Trophoblast cell (in vitro differentiated cells and primary cell): ENCODE measurements at regions not wholly inside any gene's neighbourhood (a gene's known extent, or its start where the extent isn't known, plus 50 kb on each side); places are given as distances from the start of the nearest gene placed in this dataset.
"Not testable (repeated sequence)": the region's sequence is repeated elsewhere in the genome, so short reads cannot be mapped to it uniquely, and the experiment has no call there.

ENCODE experiments used
- DNase-seq, 2 donors: peaks; one replicate each; pipeline ENCODE4 v3.0.0-alpha.2; 2016
- H2AFZ ChIP-seq: 2 replicates; pipeline ENCODE4 v1.6.1; 2013; ENCODE audit warnings: low read length, moderate library complexity, mild to moderate bottlenecking; ENCODE audit not compliant: insufficient read depth, poor library complexity
- H2AK5ac ChIP-seq: 2 replicates; pipeline ENCODE4 v1.6.1; 2013; ENCODE audit warnings: mild to moderate bottlenecking, low read length
- H2BK120ac ChIP-seq: 2 replicates; pipeline ENCODE4 v1.6.1; 2013; ENCODE audit warnings: low read length, mild to moderate bottlenecking, moderate library complexity; ENCODE audit not compliant: insufficient read depth, poor library complexity
- H2BK12ac ChIP-seq: 2 replicates; pipeline ENCODE4 v1.6.1; 2013; ENCODE audit warnings: mild to moderate bottlenecking, low read length, moderate library complexity
- H2BK5ac ChIP-seq: 2 replicates; pipeline ENCODE4 v1.6.1; 2013; ENCODE audit warnings: low read length, low read depth, moderate library complexity, mild to moderate bottlenecking; ENCODE audit not compliant: poor library complexity
- H3K14ac ChIP-seq: 2 replicates; pipeline ENCODE4 v1.6.1; 2013; ENCODE audit warnings: mild to moderate bottlenecking, low read length
- H3K18ac ChIP-seq: 2 replicates; pipeline ENCODE4 v1.6.1; 2013; ENCODE audit warnings: mild to moderate bottlenecking, low read length
- H3K23ac ChIP-seq: 2 replicates; pipeline ENCODE4 v1.6.1; 2013; ENCODE audit warnings: low read length
- H3K27ac ChIP-seq: 2 replicates; pipeline ENCODE4 v1.5.1; 2013; ENCODE audit warnings: low read depth, mild to moderate bottlenecking, inconsistent platforms, low read length, moderate library complexity
- H3K27me3 ChIP-seq: 2 replicates; pipeline ENCODE4 v1.6.1; 2013; ENCODE audit warnings: inconsistent platforms, mild to moderate bottlenecking, low read length, moderate library complexity; ENCODE audit not compliant: insufficient read depth
- H3K36me3 ChIP-seq, 2 experiments: 1 replicate in 1 of 2; 2 replicates in 1 of 2; pipeline ENCODE4 v1.6.1; 2013; ENCODE audit warnings: low read length in 2 of 2, mild to moderate bottlenecking in 2 of 2, moderate library complexity in 1 of 2; ENCODE audit not compliant: insufficient read depth in 2 of 2, control insufficient read depth in 1 of 2
- H3K4ac ChIP-seq: 2 replicates; pipeline ENCODE4 v1.6.1; 2013; ENCODE audit warnings: low read depth, mild to moderate bottlenecking, low read length, moderate library complexity
- H3K4me1 ChIP-seq, 2 experiments: 1 replicate in 1 of 2; 2 replicates in 1 of 2; pipeline ENCODE4 v1.6.1; 2013; ENCODE audit warnings: low read length in 2 of 2, mild to moderate bottlenecking in 2 of 2, moderate library complexity in 1 of 2; ENCODE audit not compliant: insufficient read depth in 2 of 2, control insufficient read depth in 1 of 2
- H3K4me2 ChIP-seq: 2 replicates; pipeline ENCODE4 v1.6.1; 2013; ENCODE audit warnings: inconsistent platforms, mild to moderate bottlenecking, low read length, moderate library complexity
- H3K4me3 ChIP-seq: 2 replicates; pipeline ENCODE4 v1.5.1; 2013; ENCODE audit warnings: mild to moderate bottlenecking, low read depth, low read length, inconsistent platforms
- H3K79me1 ChIP-seq: one replicate; pipeline ENCODE4 v1.6.1; 2013; ENCODE audit warnings: low read length
- H3K79me2 ChIP-seq: 2 replicates; pipeline ENCODE4 v1.6.1; 2013; ENCODE audit warnings: low read length, mild to moderate bottlenecking; ENCODE audit not compliant: control insufficient read depth, insufficient read depth, poor library complexity
- H3K9ac ChIP-seq: 2 replicates; pipeline ENCODE4 v1.6.1; 2013; ENCODE audit warnings: mild to moderate bottlenecking, low read length
- H3K9me3 ChIP-seq: 2 replicates; pipeline ENCODE4 v1.6.1; 2013; ENCODE audit warnings: low read depth, mild to moderate bottlenecking, control low read depth, inconsistent platforms, low read length; ENCODE audit not compliant: insufficient read depth
- H4K12ac ChIP-seq: 2 replicates; pipeline ENCODE4 v1.6.1; 2013; ENCODE audit warnings: low read depth, mild to moderate bottlenecking, low read length, moderate library complexity
- H4K8ac ChIP-seq: 2 replicates; pipeline ENCODE4 v1.6.1; 2013; ENCODE audit warnings: low read depth, mild to moderate bottlenecking, low read length, moderate library complexity
- H4K91ac ChIP-seq: one replicate; pipeline ENCODE4 v1.6.1; 2013; ENCODE audit warnings: low read depth, mild to moderate bottlenecking, low read length, moderate library complexity
- WGBS: extraction: QIAGEN DNeasy Blood & Tissue Kit; methylation state at CpG from one replicate; pipeline ENCODE4 v1.1.7; 2013; ENCODE audit warnings: missing lambda C conversion rate; ENCODE audit not compliant: insufficient read length, insufficient coverage; ENCODE audit errors: extremely low coverage; 5-methylcytosine and 5-hydroxymethylcytosine counted together

GRCh38 chr4:164648151-164648848, 105.6 kb upstream of the SMIM31 start:
- Histone ChIP-seq H4K12ac (no peak overlapping the region), H3K27me3 (no peaks in the 10 kb centered on the region), H4K8ac (no peak overlapping the region), H3K4ac (no peak overlapping the region), H3K79me2 (no peaks in the 10 kb centered on the region), H3K79me1 (no peaks in the 10 kb centered on the region), H3K9me3 (no peaks in the 10 kb centered on the region), H3K27ac (no peak overlapping the region), H2BK12ac (no peak overlapping the region), H3K18ac (no peak overlapping the region), H2AFZ (no peak overlapping the region), H3K36me3 (no peaks in the 10 kb centered on the region), H3K4me2 (no peak overlapping the region), H3K4me1 (no peaks in the 10 kb centered on the region), H2BK5ac (no peak overlapping the region), H3K9ac (no peak overlapping the region), H2BK120ac (no peak overlapping the region), H3K23ac (no peak overlapping the region), H4K91ac (no peak overlapping the region), H2AK5ac (no peak overlapping the region), H3K4me3 (no peak overlapping the region), H3K14ac (no peak overlapping the region)
- no peak for DNase-seq
- WGBS = no CpG with 5 or more reads among the region's 1 CpG

DNA sequence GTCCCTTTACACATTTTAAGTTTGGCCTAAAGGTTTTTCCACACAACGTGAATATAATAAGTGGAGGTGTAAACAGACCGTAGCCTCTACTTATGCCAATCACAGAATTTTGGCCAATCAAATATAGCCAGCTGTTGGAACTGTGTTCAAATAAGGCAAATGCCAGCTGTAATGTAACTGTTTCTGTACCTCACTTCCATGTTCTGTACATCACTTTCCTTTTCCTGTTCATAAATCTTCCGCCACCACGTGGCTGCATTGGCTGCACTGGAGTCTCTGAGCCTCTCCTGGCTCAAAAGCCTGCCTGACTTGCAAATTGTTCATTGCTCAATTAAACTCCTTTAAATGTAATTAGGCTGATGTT, 105.1 kb upstream of the SMIM31 start:
- Histone ChIP-seq H3K27me3 (no peaks in the 10 kb centered on the region), H3K9me3 (no peaks in the 10 kb centered on the region), H3K4ac (no peak overlapping the region), H4K91ac (no peak overlapping the region), H3K4me3 (no peak overlapping the region), H2AFZ (no peak overlapping the region), H2BK120ac (no peak overlapping the region), H2BK12ac (no peak overlapping the region), H3K9ac (no peak overlapping the region), H3K36me3 (no peaks in the 10 kb centered on the region), H2BK5ac (no peak overlapping the region), H4K12ac (no peak overlapping the region), H3K18ac (no peak overlapping the region), H3K14ac (no peak overlapping the region), H3K79me1 (no peaks in the 10 kb centered on the region), H3K4me2 (no peak overlapping the region), H3K23ac (no peak overlapping the region), H3K79me2 (no peaks in the 10 kb centered on the region), H4K8ac (no peak overlapping the region), H3K4me1 (no peaks in the 10 kb centered on the region), H2AK5ac (no peak overlapping the region), H3K27ac (no peak overlapping the region)
- DNase-seq = no peak
- no CpG with 5 or more reads among the region's 4 CpGs for WGBS

DNA sequence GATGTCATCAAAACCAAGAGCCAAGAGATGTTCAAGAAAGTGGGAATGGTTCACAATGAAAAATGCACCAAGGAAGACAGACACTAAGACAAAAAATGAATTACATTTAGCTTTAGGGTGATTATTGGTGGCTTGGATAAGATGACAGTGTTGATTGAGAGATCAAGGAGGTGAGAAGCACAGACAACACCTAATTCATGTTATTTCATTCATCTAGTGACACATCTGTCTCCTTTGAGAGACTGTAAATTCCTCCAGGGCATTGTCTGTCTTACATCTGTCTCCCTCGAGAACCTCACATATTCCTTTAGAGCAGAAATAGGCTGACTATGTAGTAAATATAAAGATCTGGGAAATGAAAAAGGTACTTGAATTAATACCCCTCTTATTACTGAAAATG, 94.2 kb upstream of the SMIM31 start:
- H2BK120ac ChIP-seq = no peak overlapping the region
- no peak overlapping the region for H4K12ac ChIP-seq
- no peak overlapping the region for H3K27ac ChIP-seq
- no peak overlapping the region for H3K14ac ChIP-seq
- H4K91ac ChIP-seq = no peak overlapping the region
- H3K36me3 ChIP-seq = no peaks in the 10 kb centered on the region
- peaks cover 3% of the 10 kb centered on the region for H3K9me3 ChIP-seq
- DNase-seq = no peak
- no peak overlapping the region for H2BK12ac ChIP-seq
- no peaks in the 10 kb centered on the region for H3K79me1 ChIP-seq
- no peaks in the 10 kb centered on the region for H3K79me2 ChIP-seq
- H4K8ac ChIP-seq = no peak overlapping the region
- no peak overlapping the region for H3K4me3 ChIP-seq
- no peak overlapping the region for H3K4me2 ChIP-seq
- H3K27me3 ChIP-seq = no peaks in the 10 kb centered on the region
- no CpG with 5 or more reads among the region's 1 CpG for WGBS
- no peak overlapping the region for H2AFZ ChIP-seq
- no peaks in the 10 kb centered on the region for H3K4me1 ChIP-seq
- no peak overlapping the region for H3K4ac ChIP-seq
- no peak overlapping the region for H3K23ac ChIP-seq
- H2BK5ac ChIP-seq = no peak overlapping the region
- H3K18ac ChIP-seq = no peak overlapping the region
- H2AK5ac ChIP-seq = no peak overlapping the region
- H3K9ac ChIP-seq = no peak overlapping the region

- H3K4me1 ChIP-seq, H4K91ac ChIP-seq, H3K4me2 ChIP-seq, H3K27ac ChIP-seq, H3K79me1 ChIP-seq, H3K14ac ChIP-seq, H3K79me2 ChIP-seq, H4K12ac ChIP-seq, H2AK5ac ChIP-seq, DNase-seq, H3K23ac ChIP-seq, H3K18ac ChIP-seq, H3K9ac ChIP-seq, H4K8ac ChIP-seq, H2BK5ac ChIP-seq, H3K36me3 ChIP-seq, H3K4ac ChIP-seq, H2AFZ ChIP-seq, H2BK120ac ChIP-seq, H2BK12ac ChIP-seq, H3K9me3 ChIP-seq, H3K27me3 ChIP-seq, H3K4me3 ChIP-seq: not testable (repeated sequence)
- no CpG with 5 or more reads among the region's 9 CpGs for WGBS
Measured at GRCh38 chr4:164676152-164676551, 77.8 kb upstream of the SMIM31 start.
